K562 (cell line): ENCODE measurements at regions not wholly inside any gene's neighbourhood (a gene's known extent, or its start where the extent isn't known, plus 50 kb on each side); places are given as distances from the start of the nearest gene placed in this dataset.

Experiments used
- FOXP1 ChIP-seq: sonication (generic); formaldehyde crosslinking; IDR thresholded peaks from 2 replicates; pipeline ENCODE4 v1.8.0; 2022; ENCODE audit warnings: mild to moderate bottlenecking, missing genetic modification reagents
- NFIC ChIP-seq: fragments of 450-650 bp; IDR thresholded peaks from 2 replicates; pipeline ENCODE4 v1.6.1; 2017; ENCODE audit warnings: mild to moderate bottlenecking, inconsistent platforms
- POLR2A ChIP-seq: fragments of 450-650 bp; conservative IDR thresholded peaks from 2 replicates; pipeline ENCODE4 v1.6.1; 2016
- TARDBP ChIP-seq: fragments of 450-650 bp; IDR thresholded peaks from 2 replicates; pipeline ENCODE4 v1.6.1; 2016

GRCh38 chr12:25730489-25731349 is 177.6 kb upstream of the LMNTD1 start:
- no peak for TF ChIP-seq POLR2A
- TF ChIP-seq TARDBP, result no peak
- no peak for TF ChIP-seq NFIC
- TF ChIP-seq FOXP1 (CRISPR knock-in tag), result no peak
